ENCODE measurements at regions not wholly inside any gene's neighbourhood (a gene's known extent, or its start where the extent isn't known, plus 50 kb on each side); places are given as distances from the start of the nearest gene placed in this dataset.
"Not testable (repeated sequence)": the region's sequence is repeated elsewhere in the genome, so short reads cannot be mapped to it uniquely, and the experiment has no call there.

DNA sequence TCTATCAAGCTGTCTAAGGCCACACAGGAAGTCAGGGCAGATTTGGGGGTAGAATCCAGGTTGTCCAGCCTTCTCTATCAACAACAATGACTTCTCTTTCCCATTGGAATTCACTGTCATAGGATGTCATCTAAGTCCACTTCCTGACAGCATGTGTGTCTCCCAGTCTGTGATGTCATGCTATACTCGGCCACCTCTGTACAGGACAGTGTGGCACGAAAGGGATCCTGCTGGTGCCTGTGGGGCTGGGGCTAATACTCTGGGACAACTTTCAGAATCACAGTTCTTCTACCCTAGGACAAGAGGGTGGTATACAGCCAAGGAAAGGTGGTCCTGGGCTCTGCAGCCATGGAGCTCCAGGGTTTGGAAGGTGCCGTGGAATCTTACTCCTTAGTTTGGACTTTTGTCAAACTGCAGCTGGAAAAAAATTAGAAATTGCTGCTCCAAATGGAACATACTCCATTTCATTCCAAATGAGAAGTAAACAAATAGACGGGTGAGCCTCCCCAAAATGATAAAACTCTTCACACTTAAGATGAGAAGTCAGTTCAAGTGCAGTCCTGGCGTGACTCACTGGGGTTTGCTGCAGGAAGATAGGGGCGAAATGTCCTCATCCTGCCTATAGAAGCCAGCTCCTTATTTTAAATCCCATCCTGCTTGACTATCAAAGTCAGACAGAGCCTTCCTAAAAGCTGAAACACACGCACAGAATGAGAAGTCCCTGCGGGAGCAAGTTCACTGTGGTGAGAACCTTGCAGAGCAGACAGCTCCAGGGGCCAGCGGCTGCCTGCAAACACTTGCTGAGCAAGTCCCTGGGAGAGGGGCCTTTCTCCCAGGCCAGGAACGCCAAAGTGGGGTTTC is 144.2 kb upstream of the PLGLB2 start:
- TF ChIP-seq POLR2A (IDR thresholded peaks at IDR 0.05): not testable (repeated sequence)
- TF ChIP-seq, protein P1, sequence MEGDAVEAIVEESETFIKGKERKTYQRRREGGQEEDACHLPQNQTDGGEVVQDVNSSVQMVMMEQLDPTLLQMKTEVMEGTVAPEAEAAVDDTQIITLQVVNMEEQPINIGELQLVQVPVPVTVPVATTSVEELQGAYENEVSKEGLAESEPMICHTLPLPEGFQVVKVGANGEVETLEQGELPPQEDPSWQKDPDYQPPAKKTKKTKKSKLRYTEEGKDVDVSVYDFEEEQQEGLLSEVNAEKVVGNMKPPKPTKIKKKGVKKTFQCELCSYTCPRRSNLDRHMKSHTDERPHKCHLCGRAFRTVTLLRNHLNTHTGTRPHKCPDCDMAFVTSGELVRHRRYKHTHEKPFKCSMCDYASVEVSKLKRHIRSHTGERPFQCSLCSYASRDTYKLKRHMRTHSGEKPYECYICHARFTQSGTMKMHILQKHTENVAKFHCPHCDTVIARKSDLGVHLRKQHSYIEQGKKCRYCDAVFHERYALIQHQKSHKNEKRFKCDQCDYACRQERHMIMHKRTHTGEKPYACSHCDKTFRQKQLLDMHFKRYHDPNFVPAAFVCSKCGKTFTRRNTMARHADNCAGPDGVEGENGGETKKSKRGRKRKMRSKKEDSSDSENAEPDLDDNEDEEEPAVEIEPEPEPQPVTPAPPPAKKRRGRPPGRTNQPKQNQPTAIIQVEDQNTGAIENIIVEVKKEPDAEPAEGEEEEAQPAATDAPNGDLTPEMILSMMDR (IDR thresholded peaks at IDR 0.05): not testable (repeated sequence)
